Dermis blood vessel endothelial cell (primary cell): ENCODE measurements at regions not wholly inside any gene's neighbourhood (a gene's known extent, or its start where the extent isn't known, plus 50 kb on each side); places are given as distances from the start of the nearest gene placed in this dataset.
"Not testable (repeated sequence)": the region's sequence is repeated elsewhere in the genome, so short reads cannot be mapped to it uniquely, and the experiment has no call there.

Experiments
- DNase-seq: peaks from one replicate; pipeline ENCODE4 v3.0.0; 2010

DNA sequence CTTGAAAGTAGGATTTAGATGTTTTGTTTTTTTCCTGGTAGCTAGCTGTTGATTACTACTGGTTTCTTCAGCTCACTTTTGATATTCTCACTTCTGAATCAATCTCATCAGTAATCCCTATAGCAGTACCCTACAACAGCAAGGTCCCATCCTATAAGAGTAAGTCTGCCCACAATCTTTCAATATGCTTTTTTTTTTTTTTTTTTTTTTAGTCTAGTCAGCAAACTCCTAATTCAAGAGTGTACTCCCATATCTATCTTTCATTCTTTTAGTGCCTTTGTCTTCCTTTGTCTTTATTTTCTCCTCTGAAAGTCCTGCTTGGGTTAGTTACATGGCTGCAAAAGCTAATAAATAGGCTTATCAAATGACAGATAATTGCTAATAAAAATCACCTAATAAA lies 362.4 kb upstream of the RIOK2 start:
- no peak for DNase-seq

DNA sequence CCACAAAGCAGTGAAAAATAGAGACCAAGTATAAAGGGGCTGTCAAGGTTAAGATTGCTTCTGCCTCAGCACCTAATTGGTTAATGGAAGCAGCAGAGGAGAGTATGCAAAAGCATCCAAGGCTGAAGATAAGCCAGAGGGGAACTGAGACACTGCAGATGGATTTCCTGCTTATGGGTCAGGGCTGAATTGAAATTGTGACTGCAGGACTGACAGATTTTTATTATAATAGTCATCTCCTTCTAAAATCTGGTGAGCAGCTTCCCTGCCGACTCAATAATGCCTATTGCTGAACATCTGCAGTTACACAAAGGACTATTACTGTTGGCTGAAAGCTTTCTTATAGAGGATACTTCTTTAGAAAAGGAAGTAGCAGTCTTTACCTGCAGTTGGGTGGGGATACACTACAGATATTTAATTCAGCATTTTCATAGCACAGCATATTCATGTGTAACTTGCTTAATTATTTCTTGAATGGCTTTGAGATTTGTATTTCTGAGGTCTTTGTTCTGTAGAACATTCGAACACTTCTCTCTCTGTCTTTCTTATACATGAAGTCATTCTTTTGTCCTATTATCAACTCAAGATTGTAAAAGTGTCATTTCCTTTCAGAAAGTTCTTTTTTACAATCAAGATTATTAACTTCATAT lies 363.0 kb upstream of the RIOK2 start:
- peak; percentile 60 for DNase-seq

DNA sequence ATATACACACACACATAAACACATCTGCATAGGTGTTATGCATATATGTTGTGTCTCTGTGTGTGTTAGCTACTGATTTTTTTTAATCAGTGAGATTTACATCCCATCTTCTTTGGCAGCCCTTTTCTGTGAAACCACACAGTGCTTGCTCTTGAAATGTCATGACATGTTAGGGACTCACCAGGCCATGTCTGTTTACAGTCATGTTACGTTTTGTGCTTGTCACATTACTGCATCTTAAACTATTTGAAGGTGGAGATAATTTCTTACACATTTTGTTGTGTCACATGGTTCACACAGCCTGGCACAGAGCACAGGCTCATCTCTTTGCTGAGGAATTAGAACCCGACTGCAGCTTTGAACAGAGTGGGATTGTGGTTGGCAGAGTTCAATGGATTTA lies 364.4 kb upstream of the RIOK2 start:
- no peak for DNase-seq

DNA sequence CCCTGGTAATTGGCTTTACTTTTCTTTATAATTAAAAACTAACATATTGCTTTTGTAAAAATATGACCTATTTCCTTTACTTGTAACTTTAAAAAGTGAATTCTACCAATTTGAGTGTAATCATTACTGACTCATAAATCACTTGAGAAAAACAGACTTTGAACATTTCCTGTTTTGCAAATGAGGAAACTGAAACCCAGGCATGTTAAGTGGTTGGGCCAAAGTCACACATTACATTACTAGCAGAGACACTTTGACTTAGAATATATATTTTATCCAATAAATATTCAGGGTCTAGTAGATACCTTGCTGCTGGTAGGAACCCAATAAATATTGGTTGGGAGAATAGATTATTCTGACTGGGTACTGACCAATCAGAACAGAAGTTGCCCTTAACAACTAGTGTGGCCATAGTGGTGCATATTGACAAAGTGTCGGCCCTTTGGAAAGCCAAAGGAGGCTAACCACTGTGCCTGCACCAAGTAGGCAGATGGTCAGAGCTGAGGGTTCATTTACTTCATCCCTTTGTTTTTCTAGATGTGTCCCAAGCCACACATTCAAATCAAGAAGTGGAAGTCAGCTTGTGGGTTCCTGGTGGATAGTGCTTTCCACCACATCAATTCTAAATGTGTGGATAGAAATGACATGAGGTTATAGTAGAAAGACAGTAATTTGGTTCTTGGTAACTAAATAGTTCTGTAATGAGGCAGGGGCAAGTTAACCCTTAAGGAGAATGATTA lies 365.1 kb upstream of the RIOK2 start:
- DNase-seq: peak; percentile 61

DNA sequence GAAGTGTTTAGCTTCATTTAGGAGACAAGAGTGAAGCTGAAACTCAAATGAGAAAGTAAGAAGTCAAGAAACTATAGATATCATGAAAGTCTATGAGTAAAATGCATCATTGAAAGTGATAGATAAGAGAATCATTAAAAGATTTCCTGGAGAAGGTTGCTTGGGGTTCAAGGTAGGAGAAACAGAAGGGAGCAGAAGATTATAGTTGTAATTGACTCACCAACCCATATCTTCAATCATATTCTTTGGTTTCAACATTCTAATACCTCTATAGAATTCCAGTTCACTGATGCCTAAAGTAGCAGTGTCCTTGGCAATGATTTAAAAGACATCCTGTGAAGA lies 365.7 kb upstream of the RIOK2 start:
- DNase-seq: no peak

DNA sequence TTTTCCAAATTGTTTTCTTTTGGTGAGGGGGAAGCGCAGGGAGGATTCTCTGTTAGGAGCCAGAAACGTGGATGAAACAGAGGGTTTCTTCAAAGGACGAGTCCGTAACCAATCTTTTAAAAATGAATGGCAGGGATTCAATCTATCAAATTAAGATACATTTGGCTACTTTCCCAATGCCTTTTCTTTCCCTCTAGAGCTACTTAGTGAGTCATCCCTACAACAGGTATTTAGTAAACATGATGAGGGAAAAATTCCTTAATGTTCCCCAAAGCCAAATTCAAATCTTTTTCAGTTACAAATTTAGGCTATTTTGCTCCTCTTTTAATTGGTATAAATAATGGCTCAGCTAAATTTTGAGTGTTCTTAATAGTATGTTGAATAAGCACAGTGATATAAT lies 366.4 kb upstream of the RIOK2 start:
- DNase-seq: no peak

DNA sequence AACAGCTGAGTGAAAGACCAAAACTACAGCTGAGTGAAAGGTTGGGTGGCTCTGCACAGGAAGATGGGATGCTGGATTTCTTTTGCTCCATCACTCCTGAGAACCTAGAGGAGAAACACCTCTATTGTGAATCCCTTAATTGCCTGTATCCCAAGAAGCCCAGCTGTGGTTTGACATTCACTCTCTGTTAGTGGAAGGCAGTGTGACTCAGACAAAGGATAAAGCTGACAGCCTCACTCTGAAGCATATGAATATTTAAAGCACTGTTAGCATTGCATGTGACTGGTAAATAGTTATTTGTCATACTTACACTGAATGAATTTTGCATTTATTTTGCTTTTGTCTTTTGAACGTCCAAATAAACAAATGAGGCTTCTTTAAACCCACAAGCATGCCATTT lies 367.1 kb upstream of the RIOK2 start:
- peak; percentile 50 for DNase-seq

DNA sequence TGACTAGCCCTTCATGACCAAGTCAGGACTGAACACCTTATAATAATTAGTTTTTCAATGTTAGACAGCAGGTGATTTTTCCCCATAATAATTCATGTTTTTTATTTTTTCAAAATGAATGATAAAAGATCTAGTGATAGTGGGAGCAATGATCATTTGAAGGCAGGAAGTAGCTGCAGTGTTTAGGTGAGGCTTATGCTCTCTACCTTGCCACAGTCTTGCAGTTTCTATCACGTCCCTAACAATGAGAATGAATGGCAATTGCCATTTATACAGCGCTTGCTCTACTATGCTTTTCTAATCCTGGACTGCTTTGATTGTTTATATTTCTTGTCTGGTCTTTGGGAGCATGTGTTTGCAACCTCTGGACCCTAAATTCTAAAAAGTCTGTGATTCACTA lies 367.8 kb upstream of the RIOK2 start:
- DNase-seq: no peak

DNA sequence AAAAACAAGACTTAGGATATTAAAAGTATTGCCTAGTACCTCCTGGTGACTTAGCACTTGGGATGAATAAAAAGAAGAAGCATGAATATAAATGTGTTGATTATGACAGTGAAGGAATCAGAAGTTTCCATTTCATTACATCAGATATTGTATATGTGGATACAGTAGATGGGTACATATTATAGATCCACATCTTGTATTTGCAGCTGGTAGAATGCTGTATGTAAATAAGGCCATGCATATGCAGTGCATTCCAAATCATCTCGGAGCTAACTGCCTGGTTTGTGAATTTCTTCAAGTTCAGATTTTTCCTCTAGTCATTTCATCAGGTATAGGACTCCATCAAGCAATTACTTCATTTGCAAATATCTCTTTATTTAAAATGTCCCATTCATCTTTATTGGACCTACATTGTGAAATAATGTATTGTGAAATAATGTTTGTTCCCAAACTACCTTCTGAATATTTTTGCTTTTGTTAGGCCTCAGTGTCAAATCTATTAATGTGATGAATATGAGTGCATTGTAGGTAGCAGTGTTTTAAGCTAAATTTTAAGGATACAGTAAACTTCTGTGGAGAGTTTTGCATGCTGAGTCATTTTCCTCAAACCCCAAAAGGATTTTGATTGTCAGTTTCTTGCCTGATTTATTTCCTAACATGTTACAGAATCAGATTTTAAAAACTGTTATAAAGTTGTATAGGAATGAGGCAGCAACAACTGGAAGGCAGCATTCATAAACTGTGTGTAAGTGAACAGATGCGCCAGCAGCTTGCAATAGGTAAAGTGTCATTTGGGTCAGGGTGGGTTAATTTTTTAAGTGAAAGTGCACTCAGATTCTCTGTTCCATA lies 370.8 kb upstream of the RIOK2 start:
- no peak for DNase-seq

DNA sequence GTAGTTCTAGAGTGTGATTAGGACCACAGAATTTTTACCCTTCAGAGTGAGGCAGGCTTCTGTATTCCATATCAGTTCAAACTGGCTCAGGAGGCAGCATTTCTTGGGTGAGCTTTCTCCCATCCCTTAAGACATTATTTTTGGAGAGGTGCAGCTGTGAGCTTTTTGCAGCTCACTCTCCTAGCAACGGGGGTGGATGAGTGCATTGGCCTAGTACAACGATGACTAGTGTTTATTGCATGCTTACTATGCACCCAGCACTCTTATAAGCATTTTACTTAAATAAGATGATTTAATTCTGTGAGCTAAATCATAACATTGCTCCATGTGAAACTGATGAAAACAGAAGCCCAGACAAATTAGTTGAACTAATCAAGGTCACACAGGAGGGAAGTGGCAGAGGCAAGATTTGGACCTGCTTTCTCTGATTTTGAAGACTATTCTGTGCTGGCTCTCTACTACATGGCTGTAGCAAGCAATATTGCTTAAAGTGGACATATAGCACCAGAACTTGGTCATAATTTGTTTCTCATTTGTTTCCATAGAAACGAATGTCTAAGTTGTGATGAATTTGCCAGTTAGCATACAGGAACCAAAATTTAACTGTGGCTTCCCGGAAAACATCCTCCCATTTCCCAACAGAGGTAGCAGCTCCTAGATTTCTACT lies 372.1 kb upstream of the RIOK2 start:
- no peak for DNase-seq

DNA sequence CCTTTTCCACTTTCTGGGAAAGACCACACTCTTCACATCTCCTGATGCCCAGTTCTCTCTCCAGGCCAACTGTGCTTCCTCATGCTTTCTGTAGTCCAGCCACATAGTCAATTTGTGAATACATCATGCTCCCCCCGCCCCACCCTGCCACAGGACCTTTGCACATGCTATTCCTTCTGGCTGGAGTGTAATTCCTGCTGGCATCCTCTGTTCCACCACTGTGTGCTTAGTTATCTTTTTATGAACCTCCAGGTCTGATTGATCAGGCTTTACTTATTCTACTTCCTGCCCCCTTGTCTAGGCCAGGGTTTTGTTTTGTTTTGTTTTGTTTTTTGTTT lies 372.6 kb upstream of the RIOK2 start:
- DNase-seq: no peak

DNA sequence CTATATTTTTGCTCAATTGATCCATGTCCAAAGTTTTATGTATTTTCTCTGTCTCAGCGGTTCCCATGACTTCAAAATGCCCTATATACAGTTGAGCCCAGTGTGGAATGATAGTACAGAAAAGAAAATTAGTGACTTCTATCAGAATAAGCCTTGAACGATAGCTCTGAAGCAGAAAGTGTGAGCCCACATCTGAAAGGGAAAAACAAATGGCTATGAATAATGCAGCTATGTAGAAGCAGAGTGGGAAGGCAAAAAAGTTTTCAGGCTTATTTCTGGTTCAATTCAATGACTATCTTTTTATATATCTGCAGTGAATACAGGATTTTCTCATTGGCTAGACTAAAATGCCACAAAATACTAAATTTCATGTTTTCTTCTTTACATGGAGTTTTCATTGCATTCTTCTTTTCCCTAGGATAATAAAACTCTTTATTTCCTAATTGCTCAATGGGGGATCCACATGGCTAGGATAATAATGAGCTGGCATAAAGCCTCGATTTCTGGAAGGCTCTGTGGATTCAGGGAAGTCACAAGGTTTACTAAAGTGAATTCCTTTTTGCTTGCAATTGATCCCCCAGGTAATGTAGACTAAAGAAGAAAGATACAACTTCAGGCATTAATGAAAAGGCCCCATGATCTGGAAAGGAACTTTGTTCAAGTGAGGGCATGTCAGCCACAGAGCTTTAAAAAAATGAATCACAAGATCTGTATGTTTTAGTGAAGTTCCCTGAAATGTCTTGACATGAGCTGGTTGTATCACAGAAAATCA lies 377.0 kb upstream of the RIOK2 start:
- DNase-seq: no peak

DNA sequence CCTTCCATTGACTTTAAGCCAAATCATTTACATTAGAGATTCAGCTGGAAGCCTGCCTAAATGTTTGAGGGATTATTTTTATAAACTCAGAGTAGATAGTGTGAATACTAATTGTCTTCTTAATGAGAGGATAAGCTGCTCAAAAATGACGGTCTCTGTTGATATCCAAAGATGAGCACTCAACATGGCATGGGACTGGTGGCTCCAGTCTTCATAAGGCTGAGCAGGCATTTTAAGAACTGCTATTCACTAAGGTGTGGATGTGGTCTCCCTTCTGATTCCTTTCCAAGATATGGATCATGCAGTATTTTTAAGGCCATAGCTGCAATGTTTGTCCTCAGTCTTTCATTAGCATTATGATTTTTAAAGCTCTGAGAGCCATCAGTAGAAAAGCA lies 377.5 kb upstream of the RIOK2 start:
- DNase-seq: no peak

DNA sequence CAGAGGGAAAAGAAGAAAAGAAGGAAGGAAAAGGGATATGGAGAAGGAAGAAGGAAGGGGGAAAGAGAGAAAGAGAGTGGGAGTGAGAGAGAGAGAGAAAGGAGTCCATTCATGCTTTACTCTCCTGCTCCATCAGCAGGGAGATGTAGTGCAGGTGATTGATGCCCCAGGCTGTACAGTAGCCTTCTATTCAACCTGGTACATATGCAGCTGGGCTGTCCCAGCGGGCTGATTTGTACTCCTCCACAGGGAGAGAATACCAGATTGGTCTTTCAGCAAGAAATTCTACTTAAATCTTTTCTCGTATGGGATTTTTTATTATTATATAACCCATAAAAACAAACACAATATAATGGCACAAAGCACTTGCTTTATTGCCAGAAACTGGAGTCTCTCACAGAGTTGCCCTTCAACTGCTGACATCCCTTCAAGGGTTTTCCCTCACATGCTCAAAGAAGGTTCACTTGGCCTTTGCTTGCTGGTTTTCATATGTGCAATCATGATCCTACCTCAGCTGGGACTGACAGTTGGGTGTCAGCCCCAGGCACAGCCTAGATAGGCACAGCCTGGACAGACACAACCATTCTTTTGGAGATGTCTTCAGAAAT lies 380.1 kb upstream of the RIOK2 start:
- DNase-seq: no peak

DNA sequence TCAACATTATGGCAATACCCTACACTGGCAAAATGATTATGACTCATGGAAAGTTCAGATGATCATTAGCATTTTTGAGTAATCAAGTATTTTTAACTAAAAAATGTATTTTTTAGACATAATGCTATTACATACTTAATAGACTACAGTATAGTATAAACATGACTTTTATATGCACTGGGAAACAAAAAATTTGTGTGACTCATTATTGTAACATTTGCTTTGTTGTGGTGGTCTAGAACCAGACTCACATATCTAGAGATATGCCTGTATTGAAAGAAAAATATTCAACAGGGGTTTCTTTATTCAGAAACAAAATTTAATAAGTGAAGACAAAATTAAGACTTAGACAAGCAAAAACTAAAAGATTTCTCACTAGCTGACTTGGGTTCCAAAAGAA lies 385.3 kb upstream of the RIOK2 start:
- DNase-seq: no peak

DNA sequence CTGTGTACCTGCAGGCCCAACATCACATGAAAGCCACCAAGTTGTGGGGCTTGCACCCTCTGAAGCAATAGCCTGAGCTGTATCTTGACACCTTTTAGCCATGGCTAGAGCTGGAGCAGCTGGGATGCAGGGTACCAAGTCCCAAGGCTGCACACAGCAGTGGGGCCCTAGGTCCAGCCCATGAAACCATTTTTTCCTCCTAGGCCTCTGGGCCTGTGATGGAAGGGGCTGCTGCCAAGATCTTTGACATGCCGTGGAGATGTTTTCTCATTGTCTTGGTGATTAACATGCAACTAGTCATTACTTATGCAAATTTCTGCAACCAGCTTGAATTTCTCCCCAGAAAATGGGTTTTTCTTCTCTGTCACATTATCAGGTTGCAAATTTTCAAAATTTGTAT lies 387.2 kb upstream of the RIOK2 start:
- DNase-seq: no peak

DNA sequence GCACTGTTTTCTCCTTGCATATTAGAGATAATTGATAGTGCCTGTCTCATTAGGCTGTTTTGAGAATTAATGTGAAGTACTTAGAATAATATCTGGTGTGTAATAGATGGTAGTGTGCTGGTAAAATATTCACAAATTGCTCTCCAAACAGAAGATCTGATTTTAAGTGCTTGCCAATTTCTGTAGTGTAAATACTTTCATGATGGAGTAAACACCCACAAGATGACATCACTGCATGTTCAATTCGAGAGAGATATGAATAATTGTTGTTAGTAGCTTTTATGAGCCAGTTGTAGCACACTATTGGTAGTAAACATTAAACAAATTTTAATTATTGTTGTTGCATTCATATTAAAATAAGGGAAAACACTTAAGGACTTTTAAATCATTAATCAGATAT lies 392.3 kb upstream of the RIOK2 start:
- DNase-seq: no peak

DNA sequence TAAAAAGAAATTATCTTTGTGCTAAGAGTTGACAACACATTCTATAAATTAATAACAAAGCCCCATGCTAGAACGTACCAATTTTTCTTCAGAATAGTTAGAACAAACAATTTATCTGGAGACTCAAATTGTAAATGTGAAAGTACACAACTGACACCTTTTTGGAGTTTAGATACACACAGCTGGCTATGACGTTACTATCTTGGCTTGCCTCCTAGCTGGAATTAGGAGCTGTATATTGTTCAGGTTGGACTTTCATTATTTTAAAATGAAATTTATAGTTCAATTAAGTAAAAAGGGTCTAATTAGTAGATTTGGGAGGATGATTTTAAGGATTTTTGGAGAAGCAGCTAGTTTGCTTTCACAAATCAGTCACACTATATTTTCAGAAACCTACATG lies 393.9 kb upstream of the RIOK2 start:
- DNase-seq: no peak

DNA sequence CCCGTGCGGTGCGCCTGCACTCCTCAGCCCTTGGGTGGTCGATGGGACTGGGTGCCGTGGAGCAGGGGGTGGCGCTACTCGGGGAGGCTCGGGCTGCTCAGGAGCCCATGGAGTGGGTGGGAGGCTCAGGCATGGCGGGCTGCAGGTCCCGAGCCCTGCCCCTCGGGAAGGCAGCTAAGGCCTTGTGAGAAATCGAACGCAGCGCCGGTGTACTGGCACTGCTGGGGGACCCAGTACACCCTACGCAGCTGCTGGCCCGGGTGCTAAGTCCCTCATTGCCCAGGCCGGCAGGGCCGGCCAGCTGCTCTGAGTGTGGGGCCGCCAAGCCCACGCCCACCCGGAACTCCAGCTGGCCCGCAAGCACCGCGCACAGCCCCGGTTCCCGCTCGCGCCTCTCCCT lies 396.9 kb upstream of the RIOK2 start:
- DNase-seq: not testable (repeated sequence)

DNA sequence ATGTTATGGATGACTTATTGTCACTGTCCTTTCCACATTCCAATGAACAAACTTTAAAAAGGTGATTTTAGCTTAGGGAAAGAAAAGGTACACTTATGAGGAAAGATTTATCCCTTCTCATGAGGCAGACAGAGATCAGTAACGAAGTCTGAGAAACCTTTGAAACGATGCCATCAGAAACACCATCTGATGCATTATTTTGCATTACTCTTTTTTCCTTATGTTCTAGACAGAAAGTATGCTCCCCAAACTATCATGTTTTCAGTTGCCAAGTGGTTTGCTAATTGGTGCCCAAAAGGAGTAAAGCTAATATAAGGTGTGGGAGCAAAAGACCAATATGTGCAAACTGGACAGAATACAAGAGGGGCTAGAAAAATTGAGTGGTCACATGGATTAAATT lies 397.7 kb upstream of the RIOK2 start:
- DNase-seq: no peak

DNA sequence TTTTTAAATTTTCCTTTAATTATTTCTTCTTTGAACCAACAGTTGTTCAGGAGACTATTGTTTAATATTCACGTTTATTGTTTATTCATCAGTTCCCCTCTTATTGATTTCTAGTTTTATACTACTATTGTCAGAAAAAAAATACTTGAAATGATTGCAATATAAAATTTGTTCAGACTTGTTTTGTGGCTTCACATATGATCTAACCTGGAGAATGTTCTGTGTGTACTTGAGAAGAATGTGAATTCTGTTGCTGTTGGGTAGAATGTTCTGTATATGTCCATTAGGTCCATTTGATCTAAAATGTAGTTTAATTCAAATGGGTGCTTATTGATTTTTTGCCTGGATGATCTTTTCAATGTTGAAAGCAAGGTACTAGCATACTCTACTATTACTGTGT lies 408.7 kb upstream of the RIOK2 start:
- no peak for DNase-seq

DNA sequence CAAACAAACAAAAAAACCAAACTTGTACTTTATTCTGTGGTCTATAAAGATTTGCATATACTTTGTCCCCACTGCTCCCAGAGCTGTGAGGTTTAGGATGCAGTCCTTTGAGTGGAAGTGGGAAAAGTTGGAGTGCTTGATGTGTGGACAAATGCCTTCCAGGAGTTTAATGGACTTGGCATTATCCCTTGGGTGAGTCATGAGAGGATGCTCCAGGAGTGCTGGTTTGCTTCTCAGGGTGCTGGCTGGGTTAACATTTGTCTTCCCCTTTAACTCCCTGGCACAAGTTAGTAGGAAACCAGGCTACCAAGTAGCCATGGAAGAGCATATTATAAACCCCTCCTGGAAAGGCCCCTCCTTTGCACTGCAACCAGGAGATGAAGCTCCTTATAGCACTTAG lies 417.4 kb upstream of the RIOK2 start:
- DNase-seq: no peak
